ENCODE measurements at regions not wholly inside any gene's neighbourhood (a gene's known extent, or its start where the extent isn't known, plus 50 kb on each side); places are given as distances from the start of the nearest gene placed in this dataset.
"Not testable (repeated sequence)": the region's sequence is repeated elsewhere in the genome, so short reads cannot be mapped to it uniquely, and the experiment has no call there.

GRCh38 chr15:93943586-93943985 is 287.8 kb upstream of the MCTP2 start:
- DNase-seq (ENCODE audit: low read depth), result no peak
- H3K4me3 ChIP-seq (ENCODE audit: low read depth, low read length), result no peak overlapping the region
- TF ChIP-seq CTCF (conservative IDR thresholded peaks at IDR 0.05; ENCODE audit: low read depth, low read length), result no peak

- TF ChIP-seq CTCF (conservative IDR thresholded peaks at IDR 0.05; ENCODE audit: low read depth, low read length), result no peak
- DNase-seq (ENCODE audit: low read depth), result no peak
Observed at GRCh38 chr15:93942269-93942694, 289.1 kb upstream of the MCTP2 start.

GRCh38 chr15:93941697-93942096 is 289.7 kb upstream of the MCTP2 start:
- H3K4me3 ChIP-seq (ENCODE audit: low read depth, low read length), result no peak overlapping the region
- TF ChIP-seq CTCF (conservative IDR thresholded peaks at IDR 0.05; ENCODE audit: low read depth, low read length), result no peak
- no peak for DNase-seq (ENCODE audit: low read depth)

More at GRCh38 chr15:93942269-93942694, 289.1 kb upstream of the MCTP2 start:
- H3K4me3 ChIP-seq (ENCODE audit: low read depth, low read length), result no peak overlapping the region

GRCh38 chr15:93940226-93940625 is 291.1 kb upstream of the MCTP2 start:
- TF ChIP-seq CTCF (conservative IDR thresholded peaks at IDR 0.05; ENCODE audit: low read depth, low read length), result no peak
- no peak for DNase-seq (ENCODE audit: low read depth)
- H3K4me3 ChIP-seq (ENCODE audit: low read depth, low read length), result no peak overlapping the region

GRCh38 chr15:93932164-93932776 is 299.1 kb upstream of the MCTP2 start:
- no peak for TF ChIP-seq CTCF (conservative IDR thresholded peaks at IDR 0.05; ENCODE audit: low read depth, low read length)
- no peak for DNase-seq (ENCODE audit: low read depth)
- H3K4me3 ChIP-seq (ENCODE audit: low read depth, low read length), result no peak overlapping the region

- no peak for TF ChIP-seq CTCF (conservative IDR thresholded peaks at IDR 0.05; ENCODE audit: low read depth, low read length)
- H3K4me3 ChIP-seq (ENCODE audit: low read depth, low read length), result no peak overlapping the region
- peak; percentile 19 for DNase-seq (ENCODE audit: low read depth)
Observed at GRCh38 chr15:93929375-93930094, 301.8 kb upstream of the MCTP2 start.

- TF ChIP-seq CTCF (conservative IDR thresholded peaks at IDR 0.05; ENCODE audit: low read depth, low read length), result no peak
- H3K4me3 ChIP-seq (ENCODE audit: low read depth, low read length), result no peak overlapping the region
- DNase-seq (ENCODE audit: low read depth), result no peak
Observed at GRCh38 chr15:93920204-93920603, 311.2 kb upstream of the MCTP2 start.

GRCh38 chr15:93918801-93919200 is 312.6 kb upstream of the MCTP2 start:
- DNase-seq (ENCODE audit: low read depth); H3K4me3 ChIP-seq (ENCODE audit: low read depth, low read length): not testable (repeated sequence)

All from choroid plexus epithelial cell (primary cell).